HepG2 (cell line): ENCODE measurements at regions not wholly inside any gene's neighbourhood (a gene's known extent, or its start where the extent isn't known, plus 50 kb on each side); places are given as distances from the start of the nearest gene placed in this dataset.

Experiments used
- ATAC-seq: fragments of 200-7000 bp; cut with Tn5 transposase; 3 replicates; pipeline ENCODE4 v1.9.1; 2020; ENCODE audit warnings: mild to moderate bottlenecking, moderate library complexity
- BruUV-seq: library from RNA; stranded (reverse); fragments of 400-500 nt; replicated peaks from 2 replicates; lab custom pipeline; 2021; lab: Mats Ljungman, UMichigan
- CTCF ChIA-PET: fragments of 300-600 bp; formaldehyde crosslinking; extraction: SDS; loops from one replicate; lab custom pipeline; 2021; ENCODE audit warnings: low total read pairs, inconsistent platforms, low intra/inter-chr PET ratio; lab: Yijun Ruan, JAX
- POLR2A ChIA-PET: fragments of 350-600 bp; sonication (Branson Sonifier 250); formaldehyde crosslinking; loops from one replicate; lab custom pipeline; 2020; ENCODE audit warnings: antibody characterized with exemption, inconsistent platforms; lab: Yijun Ruan, JAX
- DNase-seq: peaks from one replicate; pipeline ENCODE4 v3.0.0-alpha.2; 2015; ENCODE audit warnings: low spot score
- FAIRE-seq: peaks from 3 replicates; lab custom pipeline; 2011; peaks lifted over from hg19 to GRCh38; lab: Jason Lieb, UNC
- H2AFZ ChIP-seq: one replicate; pipeline ENCODE4 v1.6.1; 2011; ENCODE audit warnings: low read length, inconsistent platforms
- H3K27ac ChIP-seq: fragments of 300-600 bp; 3 replicates; pipeline ENCODE4 v1.8.0; 2011; ENCODE audit warnings: mixed run types, mild to moderate bottlenecking, mixed read lengths, low read length, inconsistent platforms; ENCODE audit not compliant: insufficient read depth; ENCODE audit errors: extremely low read length
- H3K27me3 ChIP-seq, 2 experiments: fragments of 200-600 bp in 1 of 2; 2 replicates in 1 of 2; 3 replicates in 1 of 2; pipeline versions ENCODE4 v1.6.0 to v1.8.0; 2011; ENCODE audit warnings: low read length in 2 of 2, mild to moderate bottlenecking in 2 of 2, moderate library complexity in 2 of 2, inconsistent platforms in 1 of 2; ENCODE audit not compliant: insufficient read depth in 2 of 2, control insufficient read depth in 1 of 2
- H3K36me3 ChIP-seq, 2 experiments: fragments of 200-600 bp in 1 of 2; replicated peaks in 1 of 2; 2 replicates in 1 of 2; 3 replicates in 1 of 2; pipeline versions ENCODE4 v1.5.1 to v1.8.0; 2011; ENCODE audit warnings: low read length in 2 of 2, inconsistent platforms in 1 of 2; ENCODE audit not compliant: insufficient read depth in 2 of 2, control insufficient read depth in 1 of 2
- H3K4me1 ChIP-seq: 2 replicates; pipeline ENCODE4 v1.5.1; 2012; ENCODE audit warnings: low read length, inconsistent platforms; ENCODE audit not compliant: insufficient read depth
- H3K4me2 ChIP-seq: 2 replicates; pipeline ENCODE4 v1.6.0; 2011; ENCODE audit warnings: low read depth, low read length, inconsistent platforms
- H3K4me3 ChIP-seq, 3 experiments: fragments of 200-600 bp in 1 of 3; sonication (generic), shearing (Covaris generic) in 1 of 3; replicated peaks in 1 of 3; 2 replicates each; pipeline ENCODE4 v1.5.1; 2011 to 2016; ENCODE audit warnings: low read length in 3 of 3, inconsistent platforms in 2 of 3, low read depth in 2 of 3, mild to moderate bottlenecking in 2 of 3, control low read depth in 1 of 3, mixed read lengths in 1 of 3; ENCODE audit not compliant: insufficient read depth in 1 of 3
- H3K79me2 ChIP-seq: one replicate; pipeline ENCODE4 v1.6.1; 2011; ENCODE audit warnings: low read length, inconsistent platforms; ENCODE audit not compliant: insufficient read depth
- H3K9ac ChIP-seq: 2 replicates; pipeline ENCODE4 v1.6.0; 2011; ENCODE audit warnings: mild to moderate bottlenecking, low read depth, low read length, inconsistent platforms; ENCODE audit not compliant: insufficient read depth
- H3K9me3 ChIP-seq: 2 replicates; pipeline ENCODE4 v1.5.1; 2012; ENCODE audit warnings: mild to moderate bottlenecking, low read length
- H4K20me1 ChIP-seq: 2 replicates; pipeline ENCODE4 v1.6.0; 2011; ENCODE audit warnings: inconsistent platforms, mild to moderate bottlenecking, low read length, moderate library complexity; ENCODE audit not compliant: insufficient read depth
- ELF1 ChIP-seq: sonication (generic); formaldehyde crosslinking; IDR thresholded peaks from 2 replicates; pipeline ENCODE4 v1.4.0; 2020; ENCODE audit warnings: missing genetic modification reagents
- KLF13 ChIP-seq: sonication (generic); formaldehyde crosslinking; IDR thresholded peaks from 2 replicates; pipeline ENCODE4 v1.4.0; 2020; ENCODE audit warnings: mild to moderate bottlenecking, missing genetic modification reagents
- MXI1 ChIP-seq: IDR thresholded peaks from 3 replicates; pipeline ENCODE4 v1.6.1; 2012; ENCODE audit warnings: low read depth, low read length, inconsistent platforms, borderline replicate concordance
- RAD21 ChIP-seq: fragments of 450-650 bp; formaldehyde crosslinking; IDR thresholded peaks from 2 replicates; pipeline ENCODE4 v1.5.0; 2020; ENCODE audit warnings: mild to moderate bottlenecking
- RFX3 ChIP-seq: IDR thresholded peaks from 2 replicates; pipeline ENCODE4 v1.6.1; 2016; ENCODE audit warnings: missing biosample characterization, missing genetic modification reagents
- SIN3B ChIP-seq: fragments of 150-350 bp; IDR thresholded peaks from 2 replicates; pipeline ENCODE4 v1.6.1; 2014; ENCODE audit warnings: low read length
- STAG1 ChIP-seq: sonication (generic); formaldehyde crosslinking; IDR thresholded peaks from 2 replicates; pipeline ENCODE4 v1.4.0; 2020; ENCODE audit warnings: missing genetic modification reagents
- ZNF10 ChIP-seq: sonication (generic); formaldehyde crosslinking; IDR thresholded peaks from 2 replicates; pipeline ENCODE4 v1.4.0; 2020; ENCODE audit warnings: mild to moderate bottlenecking, low read depth, missing genetic modification reagents, borderline replicate concordance
- WGBS: methylation state at CpG from one replicate; pipeline ENCODE4 v1.1.6; 2017; ENCODE audit warnings: low lambda C conversion rate; 5-methylcytosine and 5-hydroxymethylcytosine counted together
- in situ Hi-C: cut with HindIII; loops from 2 replicates; pipeline ENCODE4 v1.10.0; 2017; ENCODE audit warnings: low pct_unique_long_range_greater_than_20kb; ENCODE audit not compliant: extremely low pct_ligation_motif_present
- intact Hi-C: fragments of 100-400 bp; cut with micrococcal nuclease; formaldehyde crosslinking; loops from one replicate; pipeline ENCODE4 v1.10.0; 2022; ENCODE audit not compliant: unreplicated experiment
- TF ChIP-seq, protein P1 (sequence below): sonication (generic); formaldehyde crosslinking; conservative IDR thresholded peaks from 2 replicates; pipeline ENCODE4 v1.4.0; 2020; ENCODE audit warnings: missing genetic modification reagents
- TF ChIP-seq, protein P2 (sequence below): IDR thresholded peaks from 2 replicates; pipeline ENCODE4 v1.6.1; 2016; ENCODE audit warnings: low read depth, missing genetic modification reagents, missing compliant biosample characterization

DNA sequence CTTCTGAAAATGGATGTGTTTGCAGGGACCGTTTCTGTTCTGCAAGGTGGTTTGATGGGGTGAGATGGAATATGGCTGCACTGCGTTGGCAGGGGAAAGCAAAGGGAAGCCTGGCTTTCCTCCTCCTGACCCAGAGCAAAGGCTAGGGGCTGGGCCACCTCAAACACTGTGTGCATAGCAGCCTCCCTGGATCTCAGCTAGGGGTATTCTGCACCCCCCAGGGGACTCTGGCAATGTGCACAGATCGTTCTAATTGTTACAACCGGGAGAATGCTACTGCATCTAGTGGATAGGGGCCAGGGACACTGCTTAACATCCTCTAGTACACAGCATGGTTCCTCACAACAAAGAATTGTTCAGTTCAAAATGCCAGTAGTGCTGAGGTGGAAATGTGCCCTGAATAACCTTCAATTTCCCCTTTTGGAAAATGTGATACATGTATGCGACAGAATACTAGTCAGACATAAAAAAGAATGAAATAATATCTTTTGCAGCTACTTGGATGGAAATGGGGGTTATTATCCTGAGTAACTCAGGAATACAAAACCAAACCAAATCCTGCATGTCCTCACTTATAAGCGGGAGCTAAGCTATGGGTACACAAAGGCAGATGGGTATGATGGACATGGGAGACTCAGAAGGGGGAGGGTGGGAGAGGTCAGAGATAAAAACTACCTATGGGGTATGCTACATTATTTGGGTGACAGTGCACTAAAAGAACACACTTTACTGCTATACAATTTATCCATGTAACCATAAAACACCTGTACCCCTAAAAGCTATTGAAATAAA is 671.2 kb downstream of the UQCRFS1 start:
- no TSS peak for BruUV-seq
- no peaks in the 10 kb centered on the region for H3K79me2 ChIP-seq
- H2AFZ ChIP-seq: no peak overlapping the region
- CTCF ChIA-PET: no interaction called here
- H3K36me3 ChIP-seq: no peaks in the 10 kb centered on the region
- ATAC-seq (no peak), DNase-seq (no peak), FAIRE-seq (no peak)
- no peak overlapping the region for H3K4me2 ChIP-seq
- TF ChIP-seq MXI1 (no peak), SIN3B (no peak), STAG1 (CRISPR knock-in tag) (no peak), ELF1 (CRISPR knock-in tag) (no peak), ZNF10 (no peak), KLF13 (CRISPR knock-in tag) (no peak), RFX3 (CRISPR knock-in tag) (no peak), RAD21 (CRISPR knock-in tag) (no peak)
- TF ChIP-seq, protein P1, sequence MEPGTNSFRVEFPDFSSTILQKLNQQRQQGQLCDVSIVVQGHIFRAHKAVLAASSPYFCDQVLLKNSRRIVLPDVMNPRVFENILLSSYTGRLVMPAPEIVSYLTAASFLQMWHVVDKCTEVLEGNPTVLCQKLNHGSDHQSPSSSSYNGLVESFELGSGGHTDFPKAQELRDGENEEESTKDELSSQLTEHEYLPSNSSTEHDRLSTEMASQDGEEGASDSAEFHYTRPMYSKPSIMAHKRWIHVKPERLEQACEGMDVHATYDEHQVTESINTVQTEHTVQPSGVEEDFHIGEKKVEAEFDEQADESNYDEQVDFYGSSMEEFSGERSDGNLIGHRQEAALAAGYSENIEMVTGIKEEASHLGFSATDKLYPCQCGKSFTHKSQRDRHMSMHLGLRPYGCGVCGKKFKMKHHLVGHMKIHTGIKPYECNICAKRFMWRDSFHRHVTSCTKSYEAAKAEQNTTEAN (CRISPR knock-in tag): no peak
- TF ChIP-seq, protein P2, sequence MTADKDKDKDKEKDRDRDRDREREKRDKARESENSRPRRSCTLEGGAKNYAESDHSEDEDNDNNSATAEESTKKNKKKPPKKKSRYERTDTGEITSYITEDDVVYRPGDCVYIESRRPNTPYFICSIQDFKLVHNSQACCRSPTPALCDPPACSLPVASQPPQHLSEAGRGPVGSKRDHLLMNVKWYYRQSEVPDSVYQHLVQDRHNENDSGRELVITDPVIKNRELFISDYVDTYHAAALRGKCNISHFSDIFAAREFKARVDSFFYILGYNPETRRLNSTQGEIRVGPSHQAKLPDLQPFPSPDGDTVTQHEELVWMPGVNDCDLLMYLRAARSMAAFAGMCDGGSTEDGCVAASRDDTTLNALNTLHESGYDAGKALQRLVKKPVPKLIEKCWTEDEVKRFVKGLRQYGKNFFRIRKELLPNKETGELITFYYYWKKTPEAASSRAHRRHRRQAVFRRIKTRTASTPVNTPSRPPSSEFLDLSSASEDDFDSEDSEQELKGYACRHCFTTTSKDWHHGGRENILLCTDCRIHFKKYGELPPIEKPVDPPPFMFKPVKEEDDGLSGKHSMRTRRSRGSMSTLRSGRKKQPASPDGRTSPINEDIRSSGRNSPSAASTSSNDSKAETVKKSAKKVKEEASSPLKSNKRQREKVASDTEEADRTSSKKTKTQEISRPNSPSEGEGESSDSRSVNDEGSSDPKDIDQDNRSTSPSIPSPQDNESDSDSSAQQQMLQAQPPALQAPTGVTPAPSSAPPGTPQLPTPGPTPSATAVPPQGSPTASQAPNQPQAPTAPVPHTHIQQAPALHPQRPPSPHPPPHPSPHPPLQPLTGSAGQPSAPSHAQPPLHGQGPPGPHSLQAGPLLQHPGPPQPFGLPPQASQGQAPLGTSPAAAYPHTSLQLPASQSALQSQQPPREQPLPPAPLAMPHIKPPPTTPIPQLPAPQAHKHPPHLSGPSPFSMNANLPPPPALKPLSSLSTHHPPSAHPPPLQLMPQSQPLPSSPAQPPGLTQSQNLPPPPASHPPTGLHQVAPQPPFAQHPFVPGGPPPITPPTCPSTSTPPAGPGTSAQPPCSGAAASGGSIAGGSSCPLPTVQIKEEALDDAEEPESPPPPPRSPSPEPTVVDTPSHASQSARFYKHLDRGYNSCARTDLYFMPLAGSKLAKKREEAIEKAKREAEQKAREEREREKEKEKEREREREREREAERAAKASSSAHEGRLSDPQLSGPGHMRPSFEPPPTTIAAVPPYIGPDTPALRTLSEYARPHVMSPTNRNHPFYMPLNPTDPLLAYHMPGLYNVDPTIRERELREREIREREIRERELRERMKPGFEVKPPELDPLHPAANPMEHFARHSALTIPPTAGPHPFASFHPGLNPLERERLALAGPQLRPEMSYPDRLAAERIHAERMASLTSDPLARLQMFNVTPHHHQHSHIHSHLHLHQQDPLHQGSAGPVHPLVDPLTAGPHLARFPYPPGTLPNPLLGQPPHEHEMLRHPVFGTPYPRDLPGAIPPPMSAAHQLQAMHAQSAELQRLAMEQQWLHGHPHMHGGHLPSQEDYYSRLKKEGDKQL (CRISPR knock-in tag): no peak
- 11% methylated on average over 5 of the region's 6 CpGs for WGBS
- H3K9ac ChIP-seq: no peak overlapping the region
- intact Hi-C loops (no loop called here), in situ Hi-C loops (no loop called here)
- H3K4me1 ChIP-seq: no peaks in the 10 kb centered on the region
- POLR2A ChIA-PET: no interaction called here
- no peak overlapping the region for H3K27ac ChIP-seq
- H3K9me3 ChIP-seq: peaks cover 63% of the 10 kb centered on the region
- no peaks in the 10 kb centered on the region for H4K20me1 ChIP-seq
- no peaks in the 10 kb centered on the region for H3K27me3 ChIP-seq
- no peak overlapping the region for H3K4me3 ChIP-seq
